GM12891 (cell line): ENCODE measurements at regions not wholly inside any gene's neighbourhood (a gene's known extent, or its start where the extent isn't known, plus 50 kb on each side); places are given as distances from the start of the nearest gene placed in this dataset.
A peak's percentile ranks its signal among the peaks of the same experiment; 100 is the strongest.

Experiments used
- DNase-seq: peaks from one replicate; pipeline ENCODE4 v3.0.0; 2011; ENCODE audit warnings: low spot score; ENCODE audit not compliant: insufficient read length
- FAIRE-seq: peaks from 2 replicates; lab custom pipeline; 2011; peaks lifted over from hg19 to GRCh38; lab: Jason Lieb, UNC
- PAX5 ChIP-seq: IDR thresholded peaks from 2 replicates; pipeline ENCODE4 v1.6.1; 2011; ENCODE audit warnings: low read length, moderate library complexity, mild to moderate bottlenecking; ENCODE audit not compliant: insufficient read depth, severe bottlenecking
- POLR2A ChIP-seq: IDR thresholded peaks from 2 replicates; pipeline ENCODE4 v1.6.1; 2011; ENCODE audit warnings: low read depth, low read length, control low read depth
- POLR2AphosphoS5 ChIP-seq: IDR thresholded peaks from 2 replicates; pipeline ENCODE4 v1.6.1; 2011; ENCODE audit warnings: low read depth, low read length, control low read depth
- POU2F2 ChIP-seq: IDR thresholded peaks from 2 replicates; pipeline ENCODE4 v1.6.1; 2011; ENCODE audit warnings: low read depth, mild to moderate bottlenecking, control low read depth, low read length, moderate library complexity
- SPI1 ChIP-seq: IDR thresholded peaks from 2 replicates; pipeline ENCODE4 v1.6.1; 2011; ENCODE audit warnings: low read depth, low read length, control low read depth
- TAF1 ChIP-seq: IDR thresholded peaks from 2 replicates; pipeline ENCODE4 v1.6.1; 2011; ENCODE audit warnings: low read depth, low read length, control low read depth

GRCh38 chr4:163846008-163846407, 351.5 kb downstream of the TMA16 start:
- TF ChIP-seq PAX5 (no peak), SPI1 (peak; percentile 64)
- no peak for FAIRE-seq

GRCh38 chr4:163852246-163852645, 357.8 kb downstream of the TMA16 start:
- FAIRE-seq (no peak), DNase-seq (no peak)
- TF ChIP-seq PAX5 (no peak), SPI1 (no peak), POU2F2 (no peak), TAF1 (no peak), POLR2A (no peak), POLR2AphosphoS5 (no peak)

More at GRCh38 chr4:163846008-163846407, 351.5 kb downstream of the TMA16 start:
- no peak for DNase-seq

GRCh38 chr4:163857903-163858302, 363.4 kb downstream of the TMA16 start:
- DNase-seq: no peak
- no peak for FAIRE-seq
- TF ChIP-seq TAF1: no peak
- TF ChIP-seq POLR2A: no peak
- TF ChIP-seq POU2F2: no peak
- no peak for TF ChIP-seq PAX5
- TF ChIP-seq POLR2AphosphoS5: no peak
- TF ChIP-seq SPI1: no peak

- TF ChIP-seq SPI1: peak; percentile 10; the same call in 1 of the 2 replicates
- TF ChIP-seq TAF1: no peak
- no peak for TF ChIP-seq POU2F2
- no peak for TF ChIP-seq PAX5
- no peak for TF ChIP-seq POLR2AphosphoS5
- no peak for TF ChIP-seq POLR2A
- no peak for DNase-seq
- FAIRE-seq: no peak
Measured at GRCh38 chr4:163858515-163858914, 364.0 kb downstream of the TMA16 start.

- FAIRE-seq (no peak), DNase-seq (no peak)
- no peak for TF ChIP-seq SPI1
- no peak for TF ChIP-seq TAF1
- no peak for TF ChIP-seq POU2F2
- no peak for TF ChIP-seq POLR2A
- TF ChIP-seq POLR2AphosphoS5: no peak
- TF ChIP-seq PAX5: no peak
Measured at GRCh38 chr4:163863082-163863481, 368.6 kb downstream of the TMA16 start.

- TF ChIP-seq POU2F2 (no peak), SPI1 (no peak), TAF1 (no peak), POLR2A (no peak), POLR2AphosphoS5 (no peak), PAX5 (no peak)
- no peak for FAIRE-seq
Measured at GRCh38 chr4:163865010-163865409, 370.5 kb downstream of the TMA16 start.

GRCh38 chr4:163866728-163867315, 372.3 kb downstream of the TMA16 start:
- DNase-seq (no peak), FAIRE-seq (no peak)
- no peak for TF ChIP-seq TAF1
- no peak for TF ChIP-seq SPI1

More at GRCh38 chr4:163865010-163865409, 370.5 kb downstream of the TMA16 start:
- no peak for DNase-seq

- no peak for FAIRE-seq
- TF ChIP-seq POLR2A: no peak
- no peak for TF ChIP-seq PAX5
- no peak for TF ChIP-seq POU2F2
- no peak for TF ChIP-seq TAF1
- TF ChIP-seq SPI1: no peak
- TF ChIP-seq POLR2AphosphoS5: no peak
Measured at GRCh38 chr4:163868445-163868844, 374.0 kb downstream of the TMA16 start.

GRCh38 chr4:163871078-163871477, 376.6 kb downstream of the TMA16 start:
- no peak for TF ChIP-seq TAF1
- no peak for TF ChIP-seq POLR2AphosphoS5
- TF ChIP-seq PAX5: no peak
- TF ChIP-seq SPI1: no peak
- TF ChIP-seq POLR2A: no peak
- no peak for TF ChIP-seq POU2F2
- FAIRE-seq: no peak
- DNase-seq: no peak

More at GRCh38 chr4:163868445-163868844, 374.0 kb downstream of the TMA16 start:
- DNase-seq: no peak

GRCh38 chr4:163875327-163875726, 380.8 kb downstream of the TMA16 start:
- no peak for TF ChIP-seq SPI1
- FAIRE-seq (no peak), DNase-seq (no peak)

- FAIRE-seq (no peak), DNase-seq (no peak)
- TF ChIP-seq POU2F2 (no peak), PAX5 (no peak), POLR2AphosphoS5 (no peak), TAF1 (no peak), SPI1 (no peak), POLR2A (no peak)
Measured at GRCh38 chr4:163878336-163879121, 384.0 kb downstream of the TMA16 start.
